DND-41 (cell line): ENCODE measurements at regions not wholly inside any gene's neighbourhood (a gene's known extent, or its start where the extent isn't known, plus 50 kb on each side); places are given as distances from the start of the nearest gene placed in this dataset.

ENCODE experiments used
- ATAC-seq: fragments of 200-7000 bp; cut with Tn5 transposase; 3 replicates; pipeline ENCODE4 v1.9.1; 2021; ENCODE audit warnings: low read depth; ENCODE audit not compliant: insufficient read depth
- DNase-seq: peaks from one replicate; pipeline ENCODE4 v3.0.0-alpha.2; 2020
- H2AFZ ChIP-seq: 2 replicates; pipeline ENCODE4 v1.6.0; 2012; ENCODE audit warnings: low read depth, low read length
- H3K27ac ChIP-seq: 2 replicates; pipeline ENCODE4 v1.5.1; 2012; ENCODE audit warnings: low read length, inconsistent platforms
- H3K27me3 ChIP-seq: fragments of 200-600 bp; sonication (generic); 2 replicates; pipeline ENCODE4 v1.6.0; 2012; ENCODE audit warnings: low read length, mild to moderate bottlenecking, inconsistent platforms; ENCODE audit not compliant: insufficient read depth, poor library complexity
- H3K36me3 ChIP-seq: 2 replicates; pipeline ENCODE4 v1.5.1; 2012; ENCODE audit warnings: low read length, inconsistent platforms; ENCODE audit not compliant: insufficient read depth
- H3K4me1 ChIP-seq: 2 replicates; pipeline ENCODE4 v1.5.1; 2012; ENCODE audit warnings: mild to moderate bottlenecking, low read length; ENCODE audit not compliant: insufficient read depth
- H3K4me2 ChIP-seq: 2 replicates; pipeline ENCODE4 v1.6.0; 2012; ENCODE audit warnings: mild to moderate bottlenecking, moderate library complexity, low read length, inconsistent platforms; ENCODE audit not compliant: insufficient read depth
- H3K4me3 ChIP-seq, 2 experiments: fragments of 200-600 bp in 1 of 2; shearing (Covaris generic) in 1 of 2; 2 replicates each; pipeline ENCODE4 v1.5.1; 2012 to 2016; ENCODE audit warnings: inconsistent platforms in 2 of 2, low read length in 2 of 2, mild to moderate bottlenecking in 2 of 2, low read depth in 1 of 2, moderate library complexity in 1 of 2
- H3K79me2 ChIP-seq: 2 replicates; pipeline ENCODE4 v1.6.0; 2012; ENCODE audit warnings: low read length, inconsistent platforms; ENCODE audit not compliant: insufficient read depth
- H3K9ac ChIP-seq: 2 replicates; pipeline ENCODE4 v1.6.0; 2012; ENCODE audit warnings: low read depth, mild to moderate bottlenecking, inconsistent platforms, low read length, moderate library complexity
- H3K9me3 ChIP-seq: 2 replicates; pipeline ENCODE4 v1.5.1; 2012; ENCODE audit warnings: low read length, moderate library complexity, mild to moderate bottlenecking, inconsistent platforms; ENCODE audit not compliant: insufficient read depth, severe bottlenecking
- H4K20me1 ChIP-seq: 2 replicates; pipeline ENCODE4 v1.6.0; 2012; ENCODE audit warnings: low read length; ENCODE audit not compliant: insufficient read depth
- CTCF ChIP-seq: IDR thresholded peaks from 2 replicates; pipeline ENCODE4 v1.5.1; 2012; ENCODE audit warnings: borderline replicate concordance, low read length, moderate library complexity, mild to moderate bottlenecking; ENCODE audit not compliant: poor library complexity, severe bottlenecking; ENCODE audit errors: extremely low read depth
- EZH2 ChIP-seq: IDR thresholded peaks from 3 replicates; pipeline ENCODE4 v1.6.1; 2012; ENCODE audit warnings: borderline replicate concordance, low read depth, mild to moderate bottlenecking, moderate library complexity, low read length, inconsistent platforms; ENCODE audit not compliant: severe bottlenecking

GRCh38 chr1:182259229-182259872 is 132.2 kb downstream of the GLUL start:
- peaks cover 50% of the 10 kb centered on the region for H3K4me1 ChIP-seq
- H3K27ac ChIP-seq: peak overlapping the region; percentile 96
- H3K79me2 ChIP-seq: no peaks in the 10 kb centered on the region
- H2AFZ ChIP-seq: peak overlapping the region; percentile 71
- peak overlapping the region; percentile 56 for H3K4me2 ChIP-seq
- H4K20me1 ChIP-seq: no peaks in the 10 kb centered on the region
- TF ChIP-seq CTCF (peak; percentile 20), EZH2 (no peak)
- ATAC-seq (peak; percentile 91), DNase-seq (peak; percentile 95)
- H3K9ac ChIP-seq: peak overlapping the region; percentile 51
- no peaks in the 10 kb centered on the region for H3K27me3 ChIP-seq
- H3K36me3 ChIP-seq: no peaks in the 10 kb centered on the region
- no peaks in the 10 kb centered on the region for H3K9me3 ChIP-seq
- H3K4me3 ChIP-seq: peak overlapping the region in 1 of 2 experiments; percentile 39; a peak in 1 of 4 replicates

GRCh38 chr1:182257369-182258063 is 134.1 kb downstream of the GLUL start:
- H3K9ac ChIP-seq: no peak overlapping the region
- H3K36me3 ChIP-seq: no peaks in the 10 kb centered on the region
- DNase-seq (no peak), ATAC-seq (no peak)
- no peak overlapping the region for H3K4me3 ChIP-seq
- no peaks in the 10 kb centered on the region for H4K20me1 ChIP-seq
- H3K27ac ChIP-seq: peak overlapping the region; percentile 96
- peaks cover 49% of the 10 kb centered on the region for H3K4me1 ChIP-seq
- TF ChIP-seq EZH2 (no peak), CTCF (no peak)
- no peaks in the 10 kb centered on the region for H3K79me2 ChIP-seq
- no peak overlapping the region for H3K4me2 ChIP-seq
- no peaks in the 10 kb centered on the region for H3K9me3 ChIP-seq
- no peaks in the 10 kb centered on the region for H3K27me3 ChIP-seq
- H2AFZ ChIP-seq: no peak overlapping the region

- Histone ChIP-seq H4K20me1 (no peaks in the 10 kb centered on the region), H2AFZ (no peak overlapping the region), H3K4me3 (no peak overlapping the region), H3K27me3 (no peaks in the 10 kb centered on the region), H3K79me2 (no peaks in the 10 kb centered on the region), H3K9ac (no peak overlapping the region), H3K4me2 (no peak overlapping the region), H3K9me3 (no peaks in the 10 kb centered on the region), H3K36me3 (no peaks in the 10 kb centered on the region), H3K27ac (peak overlapping the region; percentile 96; the same call in 1 of the 2 replicates), H3K4me1 (peaks cover 44% of the 10 kb centered on the region)
- TF ChIP-seq EZH2: no peak
- no peak for DNase-seq
- ATAC-seq: no peak
Measured at GRCh38 chr1:182256931-182257330, 134.7 kb downstream of the GLUL start.

- ATAC-seq: no peak
Measured at GRCh38 chr1:182255494-182255893, 136.1 kb downstream of the GLUL start.

More at GRCh38 chr1:182255494-182255893, 136.1 kb downstream of the GLUL start:
- Histone ChIP-seq H4K20me1 (no peaks in the 10 kb centered on the region), H3K9ac (no peak overlapping the region), H3K4me1 (peaks cover 30% of the 10 kb centered on the region), H3K27ac (peak overlapping the region; percentile 43), H2AFZ (no peak overlapping the region), H3K4me2 (no peak overlapping the region), H3K36me3 (no peaks in the 10 kb centered on the region), H3K9me3 (no peaks in the 10 kb centered on the region), H3K4me3 (no peak overlapping the region), H3K79me2 (no peaks in the 10 kb centered on the region), H3K27me3 (no peaks in the 10 kb centered on the region)
- DNase-seq: no peak
- TF ChIP-seq EZH2 (no peak), CTCF (no peak)
